Fibroblast of skin of left biceps (primary cell): ENCODE measurements at regions not wholly inside any gene's neighbourhood (a gene's known extent, or its start where the extent isn't known, plus 50 kb on each side); places are given as distances from the start of the nearest gene placed in this dataset.
"Not testable (repeated sequence)": the region's sequence is repeated elsewhere in the genome, so short reads cannot be mapped to it uniquely, and the experiment has no call there.

ENCODE experiments used
- DNase-seq, 2 experiments: peaks; one replicate each; pipeline ENCODE4 v3.0.0-alpha.2; 2013; ENCODE audit warnings: low read depth in 2 of 2

DNA sequence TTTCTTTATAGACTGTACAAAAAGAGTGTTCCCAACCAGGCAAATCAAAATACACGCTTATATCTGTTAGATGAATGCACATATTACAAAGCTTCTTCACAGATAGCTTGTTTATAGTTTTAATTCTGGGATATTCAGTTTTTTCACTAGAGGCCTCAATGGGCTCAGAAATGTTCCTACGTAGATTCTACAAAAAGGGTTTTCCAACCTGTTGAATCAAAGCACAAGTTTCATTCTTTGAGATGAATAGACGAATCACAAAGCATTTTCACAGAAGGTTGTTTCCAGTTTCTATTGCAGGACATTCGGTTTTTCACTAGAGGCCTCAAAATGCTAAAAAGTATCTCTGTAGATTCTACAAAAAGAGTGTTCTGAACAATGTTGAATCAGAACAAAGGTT, 1490.3 kb downstream of the UQCRFS1 start:
- no peak for DNase-seq

GRCh38 chr19:27720155-27720554, 1492.8 kb downstream of the UQCRFS1 start:
- no peak for DNase-seq

DNA sequence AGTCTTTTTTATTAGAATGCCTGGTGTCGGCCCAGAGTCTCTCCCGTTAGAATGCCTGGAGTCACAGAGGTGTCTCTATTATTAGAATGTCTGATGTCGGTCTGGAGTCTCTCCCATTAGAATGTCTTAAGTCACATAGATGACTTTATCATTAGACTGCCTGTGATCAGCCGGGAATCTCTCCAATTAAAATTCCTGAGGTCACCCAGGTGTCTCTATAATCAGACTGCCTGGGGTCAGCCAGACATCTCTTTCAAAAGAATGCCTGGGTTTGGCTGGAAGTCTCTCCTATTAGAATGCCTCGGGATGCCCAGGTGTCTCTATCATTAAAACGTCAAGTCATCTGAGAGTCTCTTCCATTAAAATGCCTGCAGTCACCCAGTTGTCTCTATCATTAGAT, 1493.9 kb downstream of the UQCRFS1 start:
- no peak for DNase-seq

DNA sequence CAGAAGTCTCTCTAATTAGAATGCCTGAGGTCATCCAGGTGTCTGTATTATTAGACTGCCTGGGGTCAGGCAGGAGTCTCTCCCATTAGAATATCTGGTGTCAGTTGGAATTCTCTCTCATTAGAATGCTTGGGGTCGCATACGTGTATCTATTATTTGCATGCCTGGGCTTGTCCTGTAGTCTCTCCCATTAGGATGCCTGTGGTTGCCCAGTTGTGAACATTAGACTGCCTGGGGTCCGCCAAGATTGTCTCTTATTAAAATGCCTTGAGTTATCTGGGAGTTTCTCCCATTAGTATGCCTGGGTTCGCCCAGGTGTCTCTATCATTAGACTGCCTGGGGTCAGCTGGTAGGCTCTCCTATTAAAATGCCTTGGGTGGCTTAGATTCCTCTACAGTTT, 1494.7 kb downstream of the UQCRFS1 start:
- DNase-seq, result no peak

GRCh38 chr19:27717825-27718224, 1495.1 kb downstream of the UQCRFS1 start:
- no peak for DNase-seq

DNA sequence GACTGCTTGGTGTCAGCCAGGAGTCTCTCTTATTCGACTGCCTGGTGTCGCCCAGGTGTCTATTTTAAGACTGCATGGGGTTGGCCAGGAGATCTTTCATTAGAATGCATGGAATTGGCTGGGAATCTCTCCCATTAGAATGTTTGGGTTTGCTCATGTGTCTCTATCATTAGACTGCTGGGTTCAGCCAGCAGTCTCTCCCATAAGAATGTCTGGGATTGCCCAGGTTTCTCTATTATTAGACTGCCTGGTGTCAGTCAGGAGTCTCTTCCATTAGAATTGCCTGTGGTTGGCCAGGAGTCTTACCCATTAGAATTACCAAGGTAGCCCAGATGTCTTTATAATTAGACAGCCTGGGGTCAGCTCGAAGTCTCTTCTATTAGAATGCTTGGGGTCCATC, 1496.0 kb downstream of the UQCRFS1 start:
- no peak for DNase-seq

DNA sequence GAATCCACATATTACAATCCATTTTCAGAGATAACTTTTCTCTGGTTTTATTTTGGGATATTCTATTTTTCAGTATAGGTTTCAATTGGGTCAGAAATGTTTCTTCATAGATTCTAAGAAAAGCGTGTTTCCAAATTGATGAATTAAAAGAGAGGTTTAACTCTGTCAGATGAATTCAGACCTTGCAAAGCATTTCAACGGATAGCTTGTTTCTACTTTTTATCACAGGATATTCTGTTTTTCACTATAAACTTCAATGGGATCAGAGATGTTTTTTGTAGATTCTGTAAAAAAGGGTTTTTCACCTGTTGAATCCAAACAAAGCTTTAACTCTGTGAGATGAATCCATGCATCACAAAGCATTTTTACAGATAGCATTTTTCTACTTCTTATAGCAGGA, 1498.1 kb downstream of the UQCRFS1 start:
- no peak for DNase-seq

DNA sequence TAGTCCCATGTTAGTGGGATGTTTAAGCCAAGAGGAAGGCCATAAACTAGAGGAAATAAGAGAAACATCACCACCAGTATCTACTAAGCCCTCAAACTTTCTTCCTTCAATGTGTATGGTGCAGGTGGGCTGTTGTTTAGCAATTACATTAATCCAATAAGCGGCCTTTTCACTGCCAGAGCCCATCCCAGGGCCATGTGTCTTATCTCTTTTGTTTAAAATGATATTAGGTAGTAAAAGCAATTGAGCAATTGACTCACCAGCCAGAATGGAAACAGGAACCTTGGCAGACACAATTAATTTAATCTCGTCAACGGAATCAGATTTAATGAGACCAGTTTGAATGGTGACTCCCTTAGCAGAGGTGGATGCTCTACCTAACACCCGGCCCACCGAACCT, 1503.5 kb downstream of the UQCRFS1 start:
- DNase-seq, result no peak

DNA sequence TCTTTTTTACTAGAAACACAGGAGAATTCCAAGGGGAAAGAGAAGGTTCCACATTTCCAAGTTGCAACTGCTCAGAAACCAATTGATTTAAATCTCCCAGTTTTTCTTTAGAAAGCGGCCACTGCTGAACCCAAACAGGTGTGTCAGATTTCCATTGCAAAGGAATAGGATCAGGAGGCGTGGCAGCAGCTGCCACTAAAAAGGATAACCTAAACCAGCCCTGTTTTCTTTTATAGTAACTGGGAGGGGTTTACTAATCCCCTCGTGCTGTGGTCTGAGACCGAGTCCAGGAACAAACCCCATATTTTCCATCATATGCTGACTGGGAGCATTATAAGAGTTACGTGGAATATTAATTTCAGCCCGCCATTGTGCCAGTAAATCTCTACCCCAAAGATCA, 1504.0 kb downstream of the UQCRFS1 start:
- not testable (repeated sequence) for DNase-seq

- DNase-seq, result not testable (repeated sequence)
Observed at GRCh38 chr19:27707026-27707425, 1505.9 kb downstream of the UQCRFS1 start.

DNA sequence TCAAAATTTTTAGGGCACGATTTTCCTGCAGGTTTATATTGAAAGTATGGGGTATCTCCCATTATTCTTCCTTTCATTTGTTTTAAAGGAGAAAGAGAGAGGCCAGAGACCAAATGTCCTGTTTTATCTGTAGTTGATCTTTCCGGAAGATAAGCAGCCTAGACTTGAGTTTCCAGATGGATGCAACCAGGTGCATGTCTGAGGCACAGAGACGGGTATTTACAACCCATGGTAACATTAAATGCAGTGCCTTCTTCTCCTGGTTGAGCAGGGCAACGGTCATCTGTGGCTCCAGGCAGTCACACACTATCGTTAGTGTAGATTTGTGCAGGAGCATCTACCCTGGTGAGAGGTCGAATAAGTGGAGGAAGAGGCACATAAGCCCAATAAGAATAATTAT, 1507.1 kb downstream of the UQCRFS1 start:
- DNase-seq, result no peak

GRCh38 chr19:27694361-27695055, 1518.4 kb downstream of the UQCRFS1 start:
- DNase-seq, result no peak

DNA sequence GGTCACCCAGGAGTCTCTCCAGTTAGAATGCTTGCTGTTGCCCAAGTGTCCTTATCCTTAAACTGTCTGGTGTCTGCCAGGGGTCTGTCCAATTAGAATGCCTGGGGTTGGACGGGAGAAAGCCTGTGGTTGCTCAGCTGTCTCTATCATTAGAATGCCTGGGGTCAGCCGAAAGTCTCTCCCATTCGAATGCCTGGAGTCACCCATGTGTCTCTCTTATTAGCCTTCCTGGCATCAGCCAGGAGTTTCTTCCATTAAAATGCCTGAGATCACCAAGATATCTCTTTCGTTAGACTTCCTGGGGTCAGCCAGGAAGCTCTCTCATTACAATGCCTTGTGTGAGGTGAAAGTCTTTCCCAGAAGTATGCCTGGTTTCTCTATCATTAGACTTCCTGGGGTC, 1521.0 kb downstream of the UQCRFS1 start:
- DNase-seq, result no peak

DNA sequence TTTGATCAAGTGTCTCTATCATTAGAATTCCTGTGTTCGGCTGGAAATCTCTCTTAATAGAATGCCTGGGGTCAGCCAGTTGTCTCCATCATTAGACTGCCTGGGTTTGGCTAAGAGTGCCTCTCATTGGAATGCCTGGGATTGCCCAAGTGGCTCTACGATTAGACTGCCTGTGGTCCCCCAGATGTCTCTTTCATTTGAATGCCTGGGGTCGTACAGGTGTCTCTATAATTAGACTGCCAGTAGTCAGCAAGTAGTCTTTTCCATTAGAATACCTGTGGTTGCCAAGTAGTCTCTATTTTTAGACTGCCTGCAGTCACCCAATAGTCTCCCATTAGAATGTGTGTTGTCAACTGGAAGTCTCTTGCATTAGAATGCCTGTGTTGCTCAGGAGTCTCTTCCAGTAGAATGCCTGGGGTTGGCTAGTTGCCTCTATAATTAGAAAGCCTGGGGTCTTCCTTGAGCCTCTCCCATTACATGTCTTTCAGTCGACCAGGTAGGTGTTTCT, 1523.2 kb downstream of the UQCRFS1 start:
- no peak for DNase-seq

DNA sequence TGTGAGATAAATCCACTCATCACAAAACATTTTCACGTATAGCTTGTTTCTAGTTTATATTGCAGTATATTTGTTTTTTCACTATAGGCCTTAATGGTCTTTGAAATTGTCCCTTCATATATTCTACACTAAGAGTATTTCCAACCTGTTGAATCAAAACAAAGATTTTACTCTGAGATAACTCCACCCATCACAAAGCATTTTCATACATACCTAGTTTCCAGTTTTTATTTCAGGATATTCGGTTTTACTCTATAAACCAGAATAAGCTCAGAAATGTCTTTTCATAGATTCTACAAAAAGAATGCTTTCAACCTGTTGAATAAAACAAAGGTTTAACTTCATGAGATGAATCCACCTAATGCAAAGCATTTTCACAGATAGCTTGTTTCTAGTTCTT, 1528.7 kb downstream of the UQCRFS1 start:
- no peak for DNase-seq

GRCh38 chr19:27681972-27682371, 1531.0 kb downstream of the UQCRFS1 start:
- DNase-seq, result no peak

GRCh38 chr19:27679905-27680304, 1533.0 kb downstream of the UQCRFS1 start:
- DNase-seq, result no peak

DNA sequence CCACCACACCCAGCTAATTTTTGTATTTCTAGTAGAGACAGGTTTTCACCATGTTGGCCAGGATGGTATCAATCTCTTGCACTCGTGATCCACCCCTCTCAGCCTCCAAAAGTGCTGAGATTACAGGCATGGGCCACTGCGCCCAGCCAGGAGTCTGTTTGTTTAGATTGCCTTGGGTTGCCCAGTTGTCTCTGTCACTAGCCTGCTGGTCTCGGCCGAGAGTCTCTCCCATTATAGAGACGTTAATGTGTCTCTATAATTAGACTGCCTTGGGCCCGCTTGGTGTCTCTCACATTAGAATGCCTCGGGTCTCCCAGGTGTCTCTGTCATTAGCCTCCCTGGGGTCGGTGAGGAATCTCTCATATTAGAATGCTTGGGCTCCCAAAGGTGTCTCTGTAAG, 1533.6 kb downstream of the UQCRFS1 start:
- no peak for DNase-seq

DNA sequence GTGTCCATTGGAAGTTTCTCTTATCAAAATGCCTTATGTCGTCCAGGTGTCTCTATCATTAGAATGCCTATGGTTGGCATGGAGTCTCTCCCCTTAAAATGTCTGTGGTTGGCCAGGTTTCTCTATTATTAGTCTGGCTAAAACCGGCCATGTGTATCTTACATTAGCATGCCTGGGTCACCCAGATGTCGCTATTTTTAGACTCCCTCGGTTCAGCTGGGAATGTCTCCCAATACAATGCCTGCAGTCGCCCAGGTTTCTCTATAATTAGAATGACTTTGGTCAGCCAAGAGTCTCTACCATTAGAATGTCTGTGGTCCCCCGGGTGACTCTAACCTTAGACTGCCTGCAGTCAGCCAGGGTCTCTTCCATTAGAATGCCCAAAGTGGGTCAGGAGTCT, 1536.1 kb downstream of the UQCRFS1 start:
- no peak for DNase-seq

- DNase-seq, result no peak
Observed at GRCh38 chr19:27676334-27676733, 1536.6 kb downstream of the UQCRFS1 start.

DNA sequence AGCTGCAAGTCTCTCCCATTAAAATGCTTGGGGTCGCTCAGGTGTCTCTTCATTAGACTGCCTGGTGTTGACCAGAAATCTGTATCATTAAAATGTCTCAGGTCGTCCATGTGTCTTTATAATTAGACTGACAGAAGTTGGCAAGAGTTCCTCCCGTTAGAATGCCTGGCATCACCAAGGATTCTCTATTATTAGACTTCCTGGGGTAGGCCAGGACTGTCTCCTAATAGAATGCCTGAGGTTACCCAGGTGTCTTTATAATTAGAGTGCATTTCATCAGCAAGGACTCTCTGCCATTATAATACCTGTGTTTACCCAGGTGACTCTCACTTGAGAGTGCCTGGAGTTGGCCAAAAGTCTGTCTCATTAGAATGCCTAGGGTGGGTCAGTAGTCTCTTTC, 1537.2 kb downstream of the UQCRFS1 start:
- DNase-seq, result no peak

GRCh38 chr19:27674701-27675100, 1538.2 kb downstream of the UQCRFS1 start:
- DNase-seq, result no peak

- no peak for DNase-seq
Observed at GRCh38 chr19:27673986-27674385, 1539.0 kb downstream of the UQCRFS1 start.
